Gastroesophageal sphincter (tissue), 4 donors: ENCODE measurements at regions not wholly inside any gene's neighbourhood (a gene's known extent, or its start where the extent isn't known, plus 50 kb on each side); places are given as distances from the start of the nearest gene placed in this dataset.

Experiments used
- ATAC-seq: fragments of 150-250 bp; one replicate; pipeline ENCODE4 v1.9.1; 2016; ENCODE audit warnings: mild to moderate bottlenecking, moderate library complexity
- H3K27ac ChIP-seq, 4 donors: fragments of 200-600 bp; sonication (generic) in 3 of 4; 1 replicate in 3 of 4; 2 replicates in 1 of 4; pipeline ENCODE4 v1.5.1; 2016 to 2019
- H3K27me3 ChIP-seq: fragments of 200-600 bp; sonication (generic); one replicate; pipeline ENCODE4 v1.5.1; 2019
- H3K36me3 ChIP-seq, 2 donors: fragments of 200-600 bp; sonication (generic); one replicate each; pipeline ENCODE4 v1.5.1; 2019; ENCODE audit warnings: control low read depth in 1 of 2
- H3K4me1 ChIP-seq, 3 donors: fragments of 200-600 bp; sonication (generic); 1 replicate in 2 of 3; 2 replicates in 1 of 3; pipeline ENCODE4 v1.5.1; 2016 to 2019; ENCODE audit warnings: control low read depth in 2 of 3
- H3K4me3 ChIP-seq, 2 donors: fragments of 200-600 bp; sonication (generic); one replicate each; pipeline ENCODE4 v1.5.1; 2019; ENCODE audit warnings: mild to moderate bottlenecking in 1 of 2, moderate library complexity in 1 of 2
- H3K9me3 ChIP-seq, 3 donors: fragments of 200-600 bp; sonication (generic); one replicate each; pipeline ENCODE4 v1.5.1; 2017 to 2019; ENCODE audit warnings: control low read depth in 2 of 3
- EP300 ChIP-seq: sonication (generic); formaldehyde crosslinking; IDR thresholded peaks from one replicate; pipeline ENCODE4 v1.6.1; 2017; ENCODE audit warnings: antibody characterized with exemption, mild to moderate bottlenecking
- POLR2A ChIP-seq, 2 donors: fragments of 450-650 bp; IDR thresholded peaks; one replicate each; pipeline ENCODE4 v1.6.1; 2017; ENCODE audit warnings: antibody characterized with exemption in 2 of 2, mild to moderate bottlenecking in 2 of 2, moderate library complexity in 1 of 2
- POLR2AphosphoS5 ChIP-seq: sonication (generic); formaldehyde crosslinking; IDR thresholded peaks from one replicate; pipeline ENCODE4 v1.6.1; 2017; ENCODE audit warnings: antibody characterized with exemption
- WGBS, 2 donors: methylation state at CpG; one replicate each; pipeline ENCODE4 v1.1.5; 2018; ENCODE audit warnings: low coverage in 1 of 2; 5-methylcytosine and 5-hydroxymethylcytosine counted together
- TF ChIP-seq, protein P1 (sequence below), 4 experiments: fragments of 200-600 bp in 2 of 4; fragments of 450-650 bp in 2 of 4; sonication (generic) in 1 of 4; IDR thresholded peaks; one replicate each; pipeline ENCODE4 v1.5.1; 2017 to 2019; ENCODE audit warnings: antibody characterized with exemption in 4 of 4, mild to moderate bottlenecking in 2 of 4, moderate library complexity in 2 of 4

GRCh38 chr14:89533766-89534165 is 116.7 kb upstream of the FOXN3 start:
- no peak for TF ChIP-seq POLR2A (IDR thresholded peaks at IDR 0.05)
- TF ChIP-seq EP300: no peak
- no peak for TF ChIP-seq POLR2AphosphoS5
- TF ChIP-seq, protein P1, sequence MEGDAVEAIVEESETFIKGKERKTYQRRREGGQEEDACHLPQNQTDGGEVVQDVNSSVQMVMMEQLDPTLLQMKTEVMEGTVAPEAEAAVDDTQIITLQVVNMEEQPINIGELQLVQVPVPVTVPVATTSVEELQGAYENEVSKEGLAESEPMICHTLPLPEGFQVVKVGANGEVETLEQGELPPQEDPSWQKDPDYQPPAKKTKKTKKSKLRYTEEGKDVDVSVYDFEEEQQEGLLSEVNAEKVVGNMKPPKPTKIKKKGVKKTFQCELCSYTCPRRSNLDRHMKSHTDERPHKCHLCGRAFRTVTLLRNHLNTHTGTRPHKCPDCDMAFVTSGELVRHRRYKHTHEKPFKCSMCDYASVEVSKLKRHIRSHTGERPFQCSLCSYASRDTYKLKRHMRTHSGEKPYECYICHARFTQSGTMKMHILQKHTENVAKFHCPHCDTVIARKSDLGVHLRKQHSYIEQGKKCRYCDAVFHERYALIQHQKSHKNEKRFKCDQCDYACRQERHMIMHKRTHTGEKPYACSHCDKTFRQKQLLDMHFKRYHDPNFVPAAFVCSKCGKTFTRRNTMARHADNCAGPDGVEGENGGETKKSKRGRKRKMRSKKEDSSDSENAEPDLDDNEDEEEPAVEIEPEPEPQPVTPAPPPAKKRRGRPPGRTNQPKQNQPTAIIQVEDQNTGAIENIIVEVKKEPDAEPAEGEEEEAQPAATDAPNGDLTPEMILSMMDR (IDR thresholded peaks at IDR 0.05): no peak
- Histone ChIP-seq H3K27ac (no peak overlapping the region), H3K27me3 (no peaks in the 10 kb centered on the region), H3K4me1 (peaks cover 0 to 35% (median 9%) of the 10 kb centered on the region in 3 donors), H3K4me3 (no peak overlapping the region), H3K36me3 (no peaks in the 10 kb centered on the region), H3K9me3 (no peaks in the 10 kb centered on the region)
- 86 to 93% methylated on average over 3 to 4 of the region's 4 CpGs for WGBS, 2 donors
- ATAC-seq: no peak

- Histone ChIP-seq H3K4me3 (no peak overlapping the region), H3K9me3 (no peaks in the 10 kb centered on the region), H3K27me3 (no peaks in the 10 kb centered on the region), H3K4me1 (peaks cover 0 to 35% (median 9%) of the 10 kb centered on the region in 3 donors), H3K36me3 (no peaks in the 10 kb centered on the region), H3K27ac (no peak overlapping the region)
- no peak for ATAC-seq
- WGBS, 2 donors: 92 to 94% methylated on average over 2 to 8 of the region's 12 CpGs
- TF ChIP-seq, protein P1 (IDR thresholded peaks at IDR 0.05): no peak
- TF ChIP-seq POLR2AphosphoS5 (no peak), EP300 (no peak), POLR2A (IDR thresholded peaks at IDR 0.05) (no peak)
Measured at GRCh38 chr14:89533136-89533535, 116.1 kb upstream of the FOXN3 start.

GRCh38 chr14:89531661-89532335 is 114.8 kb upstream of the FOXN3 start:
- no peak for ATAC-seq
- WGBS, 2 donors: 81 to 85% methylated on average over 1 to 7 of the region's 9 CpGs
- Histone ChIP-seq H3K27me3 (no peaks in the 10 kb centered on the region), H3K36me3 (no peaks in the 10 kb centered on the region), H3K9me3 (peaks cover 0 to 2% (median 0%) of the 10 kb centered on the region in 3 donors), H3K4me1 (peaks cover 0 to 35% (median 9%) of the 10 kb centered on the region in 3 donors), H3K27ac (no peak overlapping the region), H3K4me3 (no peak overlapping the region)
- TF ChIP-seq POLR2AphosphoS5 (no peak), EP300 (no peak), POLR2A (IDR thresholded peaks at IDR 0.05) (no peak)
- TF ChIP-seq, protein P1 (IDR thresholded peaks at IDR 0.05): no peak

GRCh38 chr14:89524990-89525667 is 108.1 kb upstream of the FOXN3 start:
- no peak overlapping the region for H3K27ac ChIP-seq
- no peak for TF ChIP-seq EP300
- no peak for TF ChIP-seq POLR2A (IDR thresholded peaks at IDR 0.05)
- no peak for TF ChIP-seq POLR2AphosphoS5
- TF ChIP-seq, protein P1 (IDR thresholded peaks at IDR 0.05): no peak
- no peaks in the 10 kb centered on the region for H3K36me3 ChIP-seq
- H3K4me1 ChIP-seq: no peaks in the 10 kb centered on the region
- no peaks in the 10 kb centered on the region for H3K27me3 ChIP-seq
- ATAC-seq: no peak
- 98 to 100% methylated on average over 1 to 3 of the region's 4 CpGs for WGBS, 2 donors
- H3K9me3 ChIP-seq: peaks cover 0 to 20% (median 0%) of the 10 kb centered on the region in 3 donors
- H3K4me3 ChIP-seq: no peak overlapping the region

DNA sequence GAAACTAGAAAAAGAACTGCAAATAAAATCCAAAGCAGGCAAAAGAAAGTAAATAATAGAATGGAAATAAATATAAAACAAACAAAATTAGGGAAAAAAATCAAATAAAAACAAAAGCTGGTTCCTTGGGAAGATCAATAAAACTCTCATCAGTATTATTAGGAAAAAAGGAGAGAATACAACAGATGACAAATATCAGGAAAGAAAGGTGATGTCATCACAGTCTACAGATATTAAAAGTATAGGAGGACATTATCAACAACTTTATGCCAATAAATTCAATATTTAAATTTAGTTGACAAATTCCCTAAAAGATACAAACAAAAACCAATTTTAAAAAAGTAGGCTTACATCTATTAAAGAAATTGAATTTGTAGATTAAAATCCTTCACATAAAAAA is 107.4 kb upstream of the FOXN3 start:
- no peak for ATAC-seq
- no peak overlapping the region for H3K27ac ChIP-seq
- no peaks in the 10 kb centered on the region for H3K4me1 ChIP-seq
- no peaks in the 10 kb centered on the region for H3K27me3 ChIP-seq
- H3K36me3 ChIP-seq: no peaks in the 10 kb centered on the region
- no peak overlapping the region for H3K4me3 ChIP-seq
- peaks cover 0 to 20% (median 0%) of the 10 kb centered on the region in 3 donors for H3K9me3 ChIP-seq
- TF ChIP-seq POLR2AphosphoS5 (no peak), EP300 (no peak), POLR2A (IDR thresholded peaks at IDR 0.05) (no peak)
- TF ChIP-seq, protein P1 (IDR thresholded peaks at IDR 0.05): no peak
